ACC112 (cell line): ENCODE measurements at regions not wholly inside any gene's neighbourhood (a gene's known extent, or its start where the extent isn't known, plus 50 kb on each side); places are given as distances from the start of the nearest gene placed in this dataset.

Experiments used
- H2AFZ ChIP-seq: fragments of 200-600 bp; sonication (generic); one replicate; pipeline ENCODE4 v1.6.0; 2017; ENCODE audit warnings: antibody characterized with exemption, low read length; ENCODE audit not compliant: unreplicated experiment
- H3K27ac ChIP-seq: fragments of 200-600 bp; sonication (generic); 2 replicates; pipeline ENCODE4 v1.5.1; 2014; ENCODE audit warnings: low read depth, mild to moderate bottlenecking, antibody characterized with exemption, low read length, moderate library complexity
- H3K27me3 ChIP-seq: fragments of 200-600 bp; sonication (generic); 2 replicates; pipeline ENCODE4 v1.6.1; 2014; ENCODE audit warnings: mild to moderate bottlenecking, antibody characterized with exemption, low read length, moderate library complexity, mixed read lengths; ENCODE audit not compliant: insufficient read depth
- H3K36me3 ChIP-seq: fragments of 200-600 bp; sonication (generic); 2 replicates; pipeline ENCODE4 v1.6.1; 2016; ENCODE audit warnings: mild to moderate bottlenecking, antibody characterized with exemption, low read length, moderate library complexity, mixed read lengths; ENCODE audit not compliant: insufficient read depth
- H3K4me1 ChIP-seq: fragments of 200-600 bp; sonication (generic); one replicate; pipeline ENCODE4 v1.6.1; 2016; ENCODE audit warnings: low read length, mixed read lengths; ENCODE audit not compliant: insufficient read depth, unreplicated experiment, control insufficient read depth
- H3K4me3 ChIP-seq: fragments of 200-600 bp; sonication (generic); 2 replicates; pipeline ENCODE4 v1.5.1; 2014; ENCODE audit warnings: mild to moderate bottlenecking, low read depth, low read length
- H3K79me2 ChIP-seq: fragments of 200-600 bp; sonication (generic); one replicate; pipeline ENCODE4 v1.6.0; 2016; ENCODE audit warnings: low read length; ENCODE audit not compliant: control insufficient read depth, unreplicated experiment, insufficient read depth

DNA sequence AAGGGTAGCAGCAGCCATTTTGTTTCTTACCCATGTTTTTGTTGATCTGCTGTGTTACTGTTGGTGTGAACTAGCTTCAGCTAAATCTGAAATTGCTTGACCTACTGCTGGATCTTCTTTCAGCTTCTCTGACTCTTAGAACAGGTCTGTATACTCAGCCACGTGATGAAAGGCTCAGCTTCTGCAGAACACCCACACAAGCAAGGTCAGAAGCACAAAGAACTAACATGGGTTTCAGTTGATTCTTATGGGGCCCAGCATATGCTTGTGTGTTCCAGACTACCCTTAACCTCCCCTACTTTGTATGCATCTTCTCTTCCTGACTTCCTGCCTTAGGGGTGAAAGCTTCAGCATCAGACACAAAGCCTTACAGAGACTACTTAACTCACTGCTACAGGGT lies 186.8 kb downstream of the HGF start:
- Histone ChIP-seq H3K4me1 (peaks cover 20% of the 10 kb centered on the region), H2AFZ (no peak overlapping the region), H3K79me2 (no peaks in the 10 kb centered on the region), H3K4me3 (no peak overlapping the region), H3K27ac (no peak overlapping the region), H3K36me3 (no peaks in the 10 kb centered on the region), H3K27me3 (no peaks in the 10 kb centered on the region)

DNA sequence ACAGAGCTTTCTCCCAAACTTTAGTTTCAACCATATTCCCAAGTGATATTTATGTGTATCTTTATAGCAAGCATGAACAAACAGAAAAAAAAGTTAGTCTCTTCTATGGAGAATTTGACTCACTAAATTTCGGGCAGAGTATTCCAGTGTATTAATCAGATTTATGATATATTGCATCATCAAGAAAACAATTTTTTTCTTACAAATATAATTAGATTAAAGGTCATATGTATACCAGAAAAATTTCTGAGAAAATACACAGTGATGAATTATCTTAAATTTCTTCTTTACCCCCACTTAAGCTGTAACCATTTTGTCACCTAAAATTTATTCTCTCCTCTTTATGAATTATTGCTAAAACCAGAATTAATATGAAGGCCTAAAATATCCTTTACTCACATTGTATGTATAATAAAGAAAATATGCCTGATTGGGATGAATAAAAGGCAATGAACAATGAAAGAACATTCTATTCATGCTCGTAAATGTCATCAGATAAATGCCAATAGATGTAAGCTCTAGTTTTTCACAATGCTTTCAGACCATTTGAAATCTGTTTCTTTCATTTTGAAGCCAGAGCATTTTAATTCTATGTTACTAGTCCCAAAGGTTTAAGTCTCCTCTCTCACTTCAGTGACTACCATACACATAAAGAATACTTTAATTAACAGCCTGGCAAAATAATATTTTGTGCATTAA lies 192.1 kb downstream of the HGF start:
- Histone ChIP-seq H3K36me3 (no peaks in the 10 kb centered on the region), H3K27ac (peak overlapping the region; percentile 56), H3K79me2 (no peaks in the 10 kb centered on the region), H2AFZ (peak overlapping the region; percentile 68), H3K4me1 (peaks cover 11% of the 10 kb centered on the region), H3K4me3 (peak overlapping the region; percentile 28; the same call in 1 of the 2 replicates), H3K27me3 (no peaks in the 10 kb centered on the region)

GRCh38 chr7:81574723-81575326 lies 195.0 kb downstream of the HGF start:
- H3K79me2 ChIP-seq, result no peaks in the 10 kb centered on the region
- peaks cover 11% of the 10 kb centered on the region for H3K4me1 ChIP-seq
- peak overlapping the region; percentile 15; the same call in 1 of the 2 replicates for H3K27ac ChIP-seq
- no peak overlapping the region for H2AFZ ChIP-seq
- H3K36me3 ChIP-seq, result no peaks in the 10 kb centered on the region
- no peak overlapping the region for H3K4me3 ChIP-seq
- H3K27me3 ChIP-seq, result no peaks in the 10 kb centered on the region

DNA sequence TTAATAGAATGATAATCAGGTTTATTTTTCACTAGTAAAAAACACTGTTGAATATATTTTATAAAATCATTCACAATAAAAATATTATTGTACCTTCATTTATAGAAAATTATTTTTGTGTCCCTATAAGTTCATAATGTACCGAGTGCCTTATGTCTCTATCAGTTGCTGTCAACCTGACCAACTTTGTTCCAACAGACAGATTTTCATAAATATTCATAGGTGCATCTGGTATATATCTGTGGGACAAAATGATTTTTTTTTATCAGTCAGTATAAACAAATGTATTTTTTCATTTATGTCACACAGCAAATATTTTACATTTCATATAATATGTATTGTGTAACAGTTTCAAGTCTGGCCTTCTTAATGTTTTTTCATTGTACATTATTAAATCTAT lies 195.9 kb downstream of the HGF start:
- no peak overlapping the region for H3K27ac ChIP-seq

DNA sequence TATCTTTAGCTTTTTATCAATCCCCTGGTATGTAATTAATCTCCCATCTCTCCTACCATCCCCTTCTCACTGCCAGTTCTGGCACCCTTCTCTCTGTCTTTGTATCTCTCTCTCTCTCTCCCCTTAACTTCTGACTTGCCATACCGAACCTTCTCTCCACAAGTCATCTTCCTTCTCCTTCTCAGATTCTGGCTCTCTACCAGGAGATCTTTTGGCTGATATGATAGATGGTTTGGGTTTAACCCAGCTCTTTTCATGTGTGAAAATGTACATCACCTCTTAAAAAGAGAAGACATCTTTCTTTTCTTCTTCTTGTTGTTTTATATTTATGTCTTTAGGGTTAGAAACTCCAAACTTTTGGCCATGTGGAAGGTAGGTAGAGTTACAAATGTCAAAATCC lies 196.7 kb downstream of the HGF start:
- Histone ChIP-seq H3K4me1 (peaks cover 11% of the 10 kb centered on the region), H3K4me3 (no peak overlapping the region), H3K27me3 (no peaks in the 10 kb centered on the region), H3K36me3 (no peaks in the 10 kb centered on the region), H2AFZ (no peak overlapping the region), H3K27ac (no peak overlapping the region), H3K79me2 (no peaks in the 10 kb centered on the region)

More for the DNA sequence above, 195.9 kb downstream of the HGF start:
- H3K36me3 ChIP-seq, result no peaks in the 10 kb centered on the region
- H2AFZ ChIP-seq, result no peak overlapping the region
- H3K27me3 ChIP-seq, result no peaks in the 10 kb centered on the region
- no peaks in the 10 kb centered on the region for H3K79me2 ChIP-seq
- no peak overlapping the region for H3K4me3 ChIP-seq
- peaks cover 11% of the 10 kb centered on the region for H3K4me1 ChIP-seq

- Histone ChIP-seq H3K79me2 (no peaks in the 10 kb centered on the region), H3K4me3 (no peak overlapping the region), H3K36me3 (no peaks in the 10 kb centered on the region), H3K27me3 (no peaks in the 10 kb centered on the region), H2AFZ (no peak overlapping the region), H3K4me1 (no peaks in the 10 kb centered on the region), H3K27ac (no peak overlapping the region)
These were observed 207.3 kb downstream of the HGF start for GRCh38 chr7:81562581-81562980.

GRCh38 chr7:81560708-81561107 lies 209.1 kb downstream of the HGF start:
- no peaks in the 10 kb centered on the region for H3K79me2 ChIP-seq
- no peak overlapping the region for H2AFZ ChIP-seq
- no peaks in the 10 kb centered on the region for H3K4me1 ChIP-seq
- H3K36me3 ChIP-seq, result no peaks in the 10 kb centered on the region
- H3K27ac ChIP-seq, result no peak overlapping the region
- H3K27me3 ChIP-seq, result no peaks in the 10 kb centered on the region
- no peak overlapping the region for H3K4me3 ChIP-seq

DNA sequence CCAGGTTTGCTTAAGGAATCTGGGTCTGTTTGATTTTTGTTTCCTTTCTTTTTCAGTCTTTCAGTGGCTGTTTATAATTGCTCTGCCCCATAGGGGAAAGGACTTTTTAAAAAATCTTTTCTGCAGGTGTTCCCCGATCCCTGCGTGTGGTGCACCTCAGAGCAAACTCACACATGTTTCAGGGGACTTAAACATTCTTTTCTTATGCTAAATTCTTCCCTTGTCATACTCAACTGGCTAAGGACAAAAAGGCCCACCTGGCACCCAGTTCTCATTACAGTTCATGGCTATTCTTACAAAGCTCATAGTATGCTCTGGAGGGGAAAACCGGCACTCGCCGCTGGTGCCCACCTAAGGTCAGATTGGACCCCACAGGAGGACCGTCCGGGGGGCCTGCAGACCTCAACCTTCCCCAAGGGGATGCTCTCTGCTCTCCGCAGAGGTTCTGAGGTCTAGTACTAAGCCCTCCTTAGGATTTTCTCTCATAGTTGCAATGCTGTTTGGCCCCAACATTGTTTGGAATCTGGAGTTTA lies 220.3 kb downstream of the HGF start:
- Histone ChIP-seq H2AFZ (no peak overlapping the region), H3K27me3 (no peaks in the 10 kb centered on the region), H3K27ac (no peak overlapping the region), H3K36me3 (0 out of 2 replicates have a peak, but pooled peaks cover 5% of the 10 kb centered on the region), H3K79me2 (no peaks in the 10 kb centered on the region), H3K4me1 (no peaks in the 10 kb centered on the region), H3K4me3 (no peak overlapping the region)

DNA sequence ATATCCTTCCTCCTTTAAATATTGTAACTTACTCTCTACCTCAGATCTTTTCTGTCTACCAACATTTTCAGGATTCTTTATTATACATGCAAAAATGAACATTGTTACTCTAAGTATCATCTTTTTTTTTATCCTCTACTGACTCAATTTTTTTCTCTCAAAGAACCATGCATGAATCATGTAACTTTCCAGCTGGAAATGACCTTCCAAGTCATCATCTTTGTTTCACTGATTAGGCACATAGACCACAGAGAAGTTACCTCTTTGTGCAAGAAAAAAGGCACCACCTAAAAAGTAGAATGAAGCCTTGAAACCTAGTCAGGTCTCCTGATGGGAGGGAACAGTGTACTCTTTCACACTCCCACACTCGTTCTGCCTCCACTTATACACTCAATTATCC lies 234.9 kb downstream of the HGF start:
- H2AFZ ChIP-seq, result no peak overlapping the region
- no peak overlapping the region for H3K4me3 ChIP-seq
- no peak overlapping the region for H3K27ac ChIP-seq
- no peaks in the 10 kb centered on the region for H3K79me2 ChIP-seq
- peaks cover 4% of the 10 kb centered on the region for H3K4me1 ChIP-seq
- H3K27me3 ChIP-seq, result no peaks in the 10 kb centered on the region
- no peaks in the 10 kb centered on the region for H3K36me3 ChIP-seq

DNA sequence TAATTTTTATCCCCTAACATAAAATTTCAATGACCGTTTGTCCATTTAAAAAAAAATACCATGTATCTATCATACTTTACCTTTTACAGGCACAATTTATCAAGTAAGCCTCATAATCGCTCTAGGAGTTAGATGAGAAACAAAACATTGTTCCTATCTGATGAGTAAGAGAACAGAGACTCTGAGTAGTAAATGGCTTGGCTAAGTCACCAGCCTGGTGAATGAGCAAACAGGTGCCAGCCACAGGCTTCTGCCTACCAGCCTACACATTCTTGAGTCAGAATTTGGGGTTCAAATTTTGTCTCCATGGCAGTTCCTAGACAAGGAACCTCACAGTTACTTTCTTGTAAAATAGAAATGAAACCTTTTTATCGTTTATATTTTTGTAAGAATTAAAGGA lies 235.4 kb downstream of the HGF start:
- Histone ChIP-seq H3K79me2 (no peaks in the 10 kb centered on the region), H3K4me3 (no peak overlapping the region), H2AFZ (no peak overlapping the region), H3K4me1 (peaks cover 4% of the 10 kb centered on the region), H3K36me3 (no peaks in the 10 kb centered on the region), H3K27me3 (no peaks in the 10 kb centered on the region), H3K27ac (no peak overlapping the region)

DNA sequence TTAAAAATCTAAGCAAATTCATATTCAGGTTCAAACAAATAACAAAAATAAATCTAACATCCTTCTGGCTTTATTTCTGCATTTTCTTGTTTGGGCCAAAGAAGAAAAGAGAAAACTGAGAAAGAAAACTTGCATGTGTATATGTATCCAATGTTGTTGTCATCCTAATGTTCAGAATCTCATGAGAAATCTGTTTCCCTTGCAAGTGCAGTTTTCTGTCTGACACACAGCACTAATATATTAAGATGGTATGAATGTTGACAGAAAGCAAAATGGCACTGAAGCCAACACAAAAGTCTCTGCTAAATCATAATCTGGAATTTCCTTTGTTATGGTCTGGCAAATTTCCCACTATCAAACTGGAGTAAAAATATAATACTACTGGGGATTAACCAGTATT lies 235.9 kb downstream of the HGF start:
- H3K27ac ChIP-seq, result no peak overlapping the region
- H3K4me3 ChIP-seq, result no peak overlapping the region
- no peaks in the 10 kb centered on the region for H3K27me3 ChIP-seq
- no peaks in the 10 kb centered on the region for H3K79me2 ChIP-seq
- no peaks in the 10 kb centered on the region for H3K36me3 ChIP-seq
- H2AFZ ChIP-seq, result no peak overlapping the region
- H3K4me1 ChIP-seq, result peaks cover 4% of the 10 kb centered on the region
